ENCODE measurements at regions not wholly inside any gene's neighbourhood (a gene's known extent, or its start where the extent isn't known, plus 50 kb on each side); places are given as distances from the start of the nearest gene placed in this dataset.
"Not testable (repeated sequence)": the region's sequence is repeated elsewhere in the genome, so short reads cannot be mapped to it uniquely, and the experiment has no call there.

- TF ChIP-seq CTCF (IDR thresholded peaks at IDR 0.05; ENCODE audit: unreplicated experiment in 3 of 3) = no peak
- no peaks in the 10 kb centered on the region for H3K9me3 Mint-ChIP-seq
- H3K27me3 Mint-ChIP-seq (ENCODE audit: low read depth) = no peaks in the 10 kb centered on the region
- no peak overlapping the region for H3K4me3 Mint-ChIP-seq
- peaks cover 2% of the 10 kb centered on the region for H3K4me1 Mint-ChIP-seq
- no peak overlapping the region for H3K27ac Mint-ChIP-seq
- H3K36me3 Mint-ChIP-seq (ENCODE audit: low read depth) = no peaks in the 10 kb centered on the region
Measured at GRCh38 chr20:12086359-12086758, 168.7 kb downstream of the BTBD3 start.

- no peaks in the 10 kb centered on the region for H3K36me3 Mint-ChIP-seq (ENCODE audit: low read depth)
- peaks cover 6% of the 10 kb centered on the region for H3K4me1 Mint-ChIP-seq
- TF ChIP-seq CTCF (IDR thresholded peaks at IDR 0.05; ENCODE audit: unreplicated experiment in 3 of 3) = no peak
- H3K4me3 Mint-ChIP-seq = no peak overlapping the region
- H3K9me3 Mint-ChIP-seq = no peaks in the 10 kb centered on the region
- H3K27me3 Mint-ChIP-seq (ENCODE audit: low read depth) = no peaks in the 10 kb centered on the region
- no peak overlapping the region for H3K27ac Mint-ChIP-seq
Measured at GRCh38 chr20:12090920-12091319, 173.2 kb downstream of the BTBD3 start.

- no peak overlapping the region for H3K4me3 Mint-ChIP-seq
- H3K27ac Mint-ChIP-seq = no peak overlapping the region
- H3K4me1 Mint-ChIP-seq = peaks cover 6% of the 10 kb centered on the region
- H3K36me3 Mint-ChIP-seq (ENCODE audit: low read depth) = no peaks in the 10 kb centered on the region
- no peaks in the 10 kb centered on the region for H3K9me3 Mint-ChIP-seq
- TF ChIP-seq CTCF (IDR thresholded peaks at IDR 0.05; ENCODE audit: unreplicated experiment in 3 of 3) = no peak
- H3K27me3 Mint-ChIP-seq (ENCODE audit: low read depth) = no peaks in the 10 kb centered on the region
Measured at GRCh38 chr20:12093057-12093796, 175.5 kb downstream of the BTBD3 start.

GRCh38 chr20:12093797-12094190 lies 176.1 kb downstream of the BTBD3 start:
- H3K4me3 Mint-ChIP-seq; H3K36me3 Mint-ChIP-seq (ENCODE audit: low read depth); H3K4me1 Mint-ChIP-seq; H3K27ac Mint-ChIP-seq; H3K9me3 Mint-ChIP-seq; H3K27me3 Mint-ChIP-seq (ENCODE audit: low read depth): not testable (repeated sequence)

- H3K27ac Mint-ChIP-seq = no peak overlapping the region
- H3K4me3 Mint-ChIP-seq = no peak overlapping the region
- no peaks in the 10 kb centered on the region for H3K27me3 Mint-ChIP-seq (ENCODE audit: low read depth)
- no peaks in the 10 kb centered on the region for H3K36me3 Mint-ChIP-seq (ENCODE audit: low read depth)
- H3K9me3 Mint-ChIP-seq = no peaks in the 10 kb centered on the region
- H3K4me1 Mint-ChIP-seq = peaks cover 11% of the 10 kb centered on the region
- no peak for TF ChIP-seq CTCF (IDR thresholded peaks at IDR 0.05; ENCODE audit: unreplicated experiment in 3 of 3)
Measured at GRCh38 chr20:12095180-12095920, 177.7 kb downstream of the BTBD3 start.

- Mint-ChIP-seq H3K4me1 (peaks cover 5% of the 10 kb centered on the region), H3K9me3 (no peaks in the 10 kb centered on the region), H3K4me3 (no peak overlapping the region), H3K27me3 (ENCODE audit: low read depth) (no peaks in the 10 kb centered on the region), H3K27ac (no peak overlapping the region), H3K36me3 (ENCODE audit: low read depth) (no peaks in the 10 kb centered on the region)
- TF ChIP-seq CTCF (IDR thresholded peaks at IDR 0.05; ENCODE audit: unreplicated experiment in 3 of 3) = no peak
Measured at GRCh38 chr20:12098421-12098820, 180.7 kb downstream of the BTBD3 start.

Measured in nephron (organoid).